CD4-positive, alpha-beta T cell treated with Interleukin-6 for 4 hours (primary cell): ENCODE measurements at regions not wholly inside any gene's neighbourhood (a gene's known extent, or its start where the extent isn't known, plus 50 kb on each side); places are given as distances from the start of the nearest gene placed in this dataset.
"Not testable (repeated sequence)": the region's sequence is repeated elsewhere in the genome, so short reads cannot be mapped to it uniquely, and the experiment has no call there.

Source experiments
- DNase-seq: peaks from one replicate; pipeline ENCODE4 v3.0.0-alpha.2; 2020; ENCODE audit warnings: mixed read lengths

DNA sequence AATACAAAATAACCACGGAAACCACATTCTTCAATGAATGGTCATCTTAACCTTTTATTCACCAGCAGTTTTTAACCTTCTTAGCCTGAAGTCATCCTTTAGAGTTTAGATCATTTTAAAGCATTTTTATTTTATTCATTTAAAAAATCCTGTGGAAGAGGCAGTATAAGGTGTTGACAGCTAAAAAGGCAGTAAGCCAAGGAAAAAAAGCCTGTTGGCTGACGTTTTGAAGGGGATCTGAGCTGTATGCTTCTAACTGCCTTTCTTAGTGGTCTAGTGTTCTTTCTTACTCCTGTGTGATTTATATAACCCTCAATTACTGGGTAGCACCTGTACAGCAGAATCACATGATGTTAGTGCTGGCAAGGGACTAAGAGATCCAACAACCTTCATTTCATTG, 438.3 kb upstream of the SEL1L start:
- no peak for DNase-seq

DNA sequence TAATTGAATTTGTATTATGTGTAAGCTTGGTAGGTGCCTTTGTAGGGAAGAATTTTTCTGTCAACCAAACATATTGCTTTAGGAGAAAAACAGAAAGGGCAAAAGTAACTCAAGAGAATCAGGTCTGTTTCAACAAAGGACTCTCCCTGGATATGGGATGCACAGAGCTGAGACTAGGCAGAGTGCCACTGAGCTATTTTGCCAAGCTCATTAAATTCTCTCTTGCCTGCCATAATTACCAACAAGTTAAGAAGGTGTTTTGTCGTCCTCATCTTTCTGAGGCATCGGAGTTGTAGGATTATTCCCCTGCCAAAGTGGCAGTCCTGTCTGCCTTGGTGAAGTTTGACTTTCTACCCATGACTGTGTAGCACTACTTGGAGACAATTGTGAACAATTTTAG, 438.9 kb upstream of the SEL1L start:
- no peak for DNase-seq

DNA sequence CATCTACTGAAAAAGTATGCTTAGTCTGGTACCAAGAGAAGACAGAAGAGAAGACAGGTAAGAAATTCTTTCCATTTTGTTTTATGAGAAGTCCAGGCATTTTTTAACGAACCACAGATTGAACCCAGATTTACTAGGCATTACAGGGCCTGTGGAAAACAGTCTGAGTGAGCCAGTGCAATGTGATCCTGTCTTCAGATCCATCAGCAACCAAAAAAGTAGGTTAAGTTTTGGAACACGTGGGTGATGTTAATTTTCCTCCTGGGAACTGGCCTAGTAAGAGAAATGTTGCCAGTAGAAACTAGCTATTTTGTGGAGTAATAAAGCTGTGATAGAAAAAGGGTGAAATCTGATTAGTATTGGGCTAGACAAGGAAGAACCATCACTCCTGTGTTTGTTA, 440.9 kb upstream of the SEL1L start:
- no peak for DNase-seq

DNA sequence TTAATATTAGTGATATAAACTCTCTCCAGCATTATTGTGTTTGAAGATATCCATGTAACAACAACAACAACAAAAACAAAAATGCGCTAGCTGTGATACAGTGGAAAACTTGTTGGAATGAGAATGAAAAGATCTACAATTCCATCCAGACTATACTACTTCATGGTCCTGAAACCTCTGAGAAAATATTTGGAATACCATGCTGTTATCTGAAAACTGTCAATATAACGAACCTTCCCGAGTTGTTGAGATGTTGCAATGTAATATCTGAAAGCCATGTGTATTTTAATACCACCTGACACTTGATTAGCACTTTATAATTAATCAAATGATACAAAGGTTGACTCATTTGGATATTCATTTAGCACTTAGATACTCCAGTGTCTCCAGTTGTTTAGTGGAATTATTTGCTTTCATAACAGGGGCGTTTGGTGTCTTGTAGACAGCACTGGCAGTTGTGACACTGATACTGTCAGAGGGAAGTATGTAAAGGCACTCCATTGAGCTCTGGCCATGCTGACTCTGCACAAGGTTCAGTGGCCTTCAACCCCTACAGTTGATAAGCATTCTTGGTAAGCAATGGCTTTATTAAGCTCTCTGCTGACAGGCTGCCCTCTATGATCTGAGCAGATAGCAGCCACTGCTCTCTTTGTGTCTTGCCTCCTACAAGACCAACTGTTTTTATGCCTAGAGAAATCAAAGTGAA, 447.1 kb upstream of the SEL1L start:
- no peak for DNase-seq

DNA sequence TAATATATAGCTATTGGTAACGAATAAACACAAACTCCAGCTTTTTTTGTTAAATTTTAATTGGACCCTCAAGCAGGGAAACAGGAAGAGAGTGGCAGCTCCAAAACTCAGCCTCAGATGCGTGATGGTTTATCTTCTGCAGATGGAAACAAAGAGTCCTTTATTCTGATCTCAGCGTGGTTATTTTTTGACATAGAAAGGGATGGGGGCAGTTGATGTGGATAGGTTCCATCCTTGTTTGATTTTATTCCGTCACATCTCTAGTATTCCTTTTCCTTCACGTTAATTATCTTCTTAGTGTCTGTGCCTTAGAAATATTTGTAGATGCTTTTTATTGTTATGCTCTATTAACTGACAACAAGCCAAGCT, 447.6 kb upstream of the SEL1L start:
- DNase-seq, result no peak

DNA sequence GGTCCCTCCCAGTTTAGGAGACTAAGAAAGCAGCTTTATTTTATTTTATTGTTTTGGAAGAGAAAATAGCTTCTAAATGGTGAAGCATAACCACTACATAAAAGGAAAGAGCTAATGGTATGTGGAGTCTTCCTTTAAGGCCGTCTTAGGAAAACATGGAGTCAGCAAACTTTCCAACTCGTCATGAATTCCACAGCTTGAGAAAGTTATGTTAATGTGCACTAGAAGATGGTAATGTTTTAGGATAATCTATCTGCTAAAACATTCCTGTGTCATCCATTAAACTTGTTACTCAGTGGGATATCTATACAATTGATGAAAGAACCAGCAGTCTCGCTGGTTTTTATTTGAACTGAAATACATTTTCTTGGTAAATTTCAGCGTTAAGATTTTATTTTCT, 448.4 kb upstream of the SEL1L start:
- DNase-seq, result no peak

DNA sequence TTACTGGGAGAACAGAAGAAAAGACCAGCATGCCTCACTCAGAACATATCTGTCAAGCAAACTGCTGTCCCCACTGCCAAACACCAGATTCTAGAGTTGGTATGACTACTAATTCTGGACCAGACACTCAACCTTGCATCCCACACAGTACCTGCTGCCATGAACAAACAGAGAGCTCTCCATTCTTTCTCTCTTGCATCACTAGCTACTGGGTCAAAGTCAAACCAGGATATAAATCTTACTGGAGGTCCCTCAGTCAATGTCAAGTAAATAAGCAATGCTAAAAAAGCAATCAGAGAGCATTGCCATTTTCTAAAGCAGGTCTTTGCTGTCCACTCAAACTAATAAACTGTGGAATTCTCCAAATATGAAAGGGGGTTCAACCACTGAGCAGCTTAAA, 452.4 kb upstream of the SEL1L start:
- DNase-seq, result no peak

DNA sequence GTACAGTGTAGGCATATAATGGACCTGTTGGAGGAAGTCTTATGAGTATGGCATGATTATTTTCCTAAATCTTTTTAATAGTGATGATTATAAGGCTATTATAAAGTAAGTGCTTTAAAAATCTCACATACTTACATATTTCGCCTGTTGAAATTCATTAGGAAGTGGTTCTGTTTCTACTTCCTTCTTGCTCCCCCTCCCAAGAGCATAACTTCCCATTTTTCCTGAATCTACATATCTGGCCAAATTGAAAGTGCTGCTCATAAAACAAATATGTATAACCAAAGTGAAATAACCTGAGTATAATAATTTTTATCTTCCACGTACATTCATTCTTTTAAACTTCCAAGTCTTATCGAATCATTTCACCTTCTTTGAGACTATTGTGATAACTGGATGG, 455.6 kb upstream of the SEL1L start:
- no peak for DNase-seq

DNA sequence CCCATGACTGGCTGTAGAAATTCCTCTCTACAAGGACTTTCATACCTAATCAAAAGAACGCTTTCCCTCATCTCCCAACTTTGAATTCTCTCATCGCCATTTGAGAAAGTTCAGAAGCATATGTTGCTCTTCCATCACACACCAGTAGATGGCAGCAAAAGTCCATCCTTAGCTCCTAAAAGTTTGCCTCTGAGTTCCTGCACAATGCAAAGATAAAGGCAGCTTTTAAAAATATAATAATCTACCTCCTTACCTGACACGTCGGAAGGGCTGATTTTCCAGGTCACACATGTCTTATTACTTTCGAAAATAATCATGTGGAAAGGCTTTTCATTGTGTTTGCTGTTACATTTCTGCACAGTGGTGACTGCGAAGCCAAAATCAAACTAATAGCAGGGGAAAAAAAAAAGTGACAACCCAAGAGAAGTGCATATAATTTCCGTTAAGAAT, 456.7 kb upstream of the SEL1L start:
- peak; percentile 26 for DNase-seq

DNA sequence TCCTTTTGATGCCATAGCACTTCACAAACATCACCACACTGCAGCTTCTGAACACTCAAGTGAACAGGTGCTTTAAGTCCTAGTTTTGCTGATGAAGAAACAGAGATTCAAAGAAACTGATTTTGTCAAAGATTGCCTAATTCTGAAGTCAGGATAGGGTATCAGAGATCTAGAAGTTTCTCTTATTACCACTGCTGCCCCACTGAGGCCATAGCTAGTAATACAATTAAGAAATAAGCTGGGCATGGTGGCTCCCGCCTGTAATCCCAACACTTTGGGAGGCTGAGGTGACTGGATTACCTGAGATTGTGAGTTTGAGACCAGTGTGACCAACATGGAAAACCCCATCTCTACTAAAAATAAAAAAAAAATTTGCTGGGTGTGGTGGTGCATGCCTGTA, 458.3 kb upstream of the SEL1L start:
- no peak for DNase-seq

DNA sequence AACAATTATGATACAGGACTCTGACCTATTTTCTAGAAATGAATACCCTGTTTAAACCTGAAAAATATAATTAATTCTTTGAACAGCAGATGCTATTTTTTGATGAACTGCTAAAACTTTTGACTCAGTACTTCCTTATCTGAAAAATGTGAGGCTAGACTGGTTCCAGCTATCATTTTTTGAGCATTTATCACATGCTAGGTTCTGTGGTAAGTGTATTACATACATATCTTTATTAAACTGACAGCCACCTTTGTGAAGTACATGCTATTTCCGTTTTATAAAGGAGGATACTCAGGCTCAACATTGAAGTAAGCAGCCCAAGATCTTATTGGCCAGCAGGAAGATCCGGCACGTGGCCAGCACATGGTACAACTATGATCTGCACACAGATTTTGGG, 459.8 kb upstream of the SEL1L start:
- no peak for DNase-seq

DNA sequence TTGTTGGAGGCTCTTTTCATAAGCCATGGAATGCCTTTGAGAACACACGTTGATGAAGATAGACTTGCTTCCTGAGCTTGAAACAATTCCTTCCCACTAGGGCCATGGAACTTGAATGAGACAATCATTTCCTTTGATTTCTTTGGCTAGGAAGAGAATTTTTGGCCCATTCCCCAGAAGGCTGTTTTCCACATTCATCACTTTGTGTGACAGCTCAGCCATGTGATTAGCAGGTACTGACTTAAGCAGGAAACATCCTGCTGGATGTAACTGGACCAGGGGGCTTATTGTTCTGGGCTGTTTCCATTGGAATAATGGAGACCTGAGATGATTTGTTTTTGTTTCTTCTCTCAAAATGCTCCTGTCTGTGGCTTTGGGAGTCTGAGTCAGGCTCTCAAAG, 469.8 kb upstream of the SEL1L start:
- no peak for DNase-seq

DNA sequence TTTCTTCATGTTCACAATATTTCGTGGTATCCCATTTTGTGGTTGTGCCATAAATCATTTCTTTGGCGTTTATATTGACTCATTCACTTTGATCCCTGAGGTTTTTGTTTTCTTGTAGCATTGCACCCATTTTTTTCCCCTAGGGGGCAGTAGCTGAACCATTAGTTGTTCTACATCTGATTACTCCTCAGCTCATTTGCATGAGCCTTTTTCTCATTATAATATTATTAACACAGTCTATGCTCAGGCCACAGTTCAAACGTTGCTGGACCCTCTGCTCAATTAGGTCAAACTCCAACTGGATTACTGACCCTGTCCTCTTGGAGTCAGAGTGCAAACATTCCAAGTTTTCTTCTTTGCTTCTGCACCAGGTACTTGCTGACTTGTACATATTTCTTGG, 475.4 kb upstream of the SEL1L start:
- DNase-seq, result no peak

DNA sequence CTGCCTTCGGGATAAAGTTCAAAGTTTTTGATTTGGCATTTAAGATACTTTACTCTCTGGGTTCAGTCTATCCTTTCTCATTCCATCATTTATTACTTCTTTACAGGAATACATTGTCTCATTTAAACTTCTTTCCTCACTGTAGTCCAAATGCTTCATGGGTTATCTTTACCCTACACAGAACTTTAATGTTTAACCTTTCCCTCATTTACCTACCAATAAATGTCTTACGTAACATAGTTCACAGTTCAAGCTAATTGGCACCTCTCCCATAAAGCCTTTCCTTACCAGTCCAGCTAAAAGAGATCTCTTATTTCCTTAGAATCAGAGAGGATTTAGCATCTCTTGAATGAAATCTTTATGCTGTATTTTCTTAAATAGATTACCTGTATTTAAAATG, 476.3 kb upstream of the SEL1L start:
- DNase-seq, result no peak

DNA sequence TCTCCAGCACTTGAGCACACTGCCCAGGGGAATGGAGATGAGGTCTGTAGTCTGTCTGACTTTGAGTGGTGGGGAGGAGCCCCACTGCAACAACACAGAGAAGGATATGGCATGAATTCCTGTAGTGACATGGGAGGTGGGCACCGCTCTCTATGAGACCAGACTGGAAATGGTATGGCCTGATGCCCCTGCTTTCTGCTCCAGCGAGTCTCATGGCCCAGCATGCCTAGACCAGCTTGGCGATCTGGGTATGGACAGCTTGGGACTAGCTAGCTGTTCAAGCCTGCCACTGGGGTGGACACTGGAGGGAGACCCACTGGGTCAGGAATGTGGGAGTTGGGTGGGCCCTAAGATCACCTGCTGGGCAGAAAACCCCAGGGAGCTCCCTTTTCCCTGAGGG, 477.8 kb upstream of the SEL1L start:
- DNase-seq, result no peak

DNA sequence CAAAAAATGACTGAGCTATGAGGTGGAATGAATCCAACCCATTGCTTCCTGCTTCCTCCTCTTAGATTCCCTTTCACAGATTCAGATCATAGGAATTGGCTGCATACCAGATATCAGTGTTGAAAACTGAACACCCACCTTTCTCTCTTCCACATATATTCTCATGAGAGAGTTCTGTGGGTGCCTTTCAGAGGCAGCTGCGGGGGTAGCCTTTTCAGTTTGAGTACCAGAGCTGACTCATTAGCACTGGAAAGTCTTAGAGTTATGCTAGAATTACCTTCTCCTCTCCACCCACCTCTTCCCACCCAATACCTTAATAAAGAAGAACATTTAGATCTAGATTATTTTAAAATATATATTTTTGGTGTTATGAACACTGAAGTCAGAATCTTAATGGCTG, 495.4 kb upstream of the SEL1L start:
- DNase-seq, result no peak

DNA sequence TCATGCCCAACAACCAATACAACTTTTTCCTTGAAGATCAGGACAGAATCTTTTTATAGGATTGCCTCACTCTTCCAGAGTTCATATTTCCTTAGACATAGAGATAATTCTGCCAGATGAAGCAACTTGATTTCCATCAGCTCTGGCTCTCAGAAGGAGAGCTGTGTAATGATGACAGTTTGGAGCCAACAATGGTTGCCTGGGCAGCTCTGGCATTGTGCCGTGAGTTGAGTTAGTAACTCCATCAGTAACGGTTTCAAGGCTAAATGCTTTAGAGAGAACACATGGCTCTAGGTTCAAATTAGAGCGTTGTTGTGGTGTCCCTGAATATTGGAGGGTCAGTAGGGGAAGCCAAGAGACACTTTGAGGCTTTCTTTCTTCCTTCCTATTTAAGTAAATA, 501.7 kb upstream of the SEL1L start:
- no peak for DNase-seq

DNA sequence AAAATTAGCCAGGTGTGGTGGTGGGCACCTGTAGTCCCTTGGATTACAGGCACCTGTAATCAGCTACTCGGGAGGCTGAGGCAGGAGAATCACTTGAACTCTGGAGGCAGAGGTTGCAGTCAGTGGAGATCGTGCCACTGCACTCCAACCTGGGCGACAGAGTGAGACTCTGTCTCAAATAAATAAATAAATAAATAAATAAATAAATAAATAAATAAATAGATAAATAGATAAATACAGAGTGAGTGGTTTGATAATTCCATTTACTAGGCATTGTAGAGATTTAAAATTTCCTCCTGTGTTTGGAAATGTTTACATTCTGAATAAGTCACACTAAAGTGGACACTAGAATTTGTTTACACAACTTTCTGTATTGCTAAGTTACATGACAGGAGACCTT, 504.4 kb upstream of the SEL1L start:
- not testable (repeated sequence) for DNase-seq

DNA sequence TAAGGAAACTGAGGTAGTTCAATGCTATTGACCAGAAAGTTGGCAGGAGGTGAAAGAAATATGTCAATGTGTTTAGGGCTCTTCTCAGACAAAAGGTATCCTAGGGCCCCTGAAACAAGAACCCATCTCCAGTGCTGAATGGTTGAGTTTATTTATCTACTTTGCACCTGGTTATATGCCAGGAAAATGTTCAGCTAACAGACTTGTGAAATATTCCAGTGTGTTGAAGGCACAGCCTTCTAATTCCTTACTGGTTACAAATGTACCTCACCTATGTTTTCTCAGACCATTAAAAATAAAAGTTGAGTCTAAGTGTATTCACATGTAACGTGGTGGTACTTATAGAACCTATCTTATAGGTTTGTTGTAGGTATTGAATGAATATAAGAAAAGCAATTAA, 511.7 kb upstream of the SEL1L start:
- DNase-seq, result no peak

DNA sequence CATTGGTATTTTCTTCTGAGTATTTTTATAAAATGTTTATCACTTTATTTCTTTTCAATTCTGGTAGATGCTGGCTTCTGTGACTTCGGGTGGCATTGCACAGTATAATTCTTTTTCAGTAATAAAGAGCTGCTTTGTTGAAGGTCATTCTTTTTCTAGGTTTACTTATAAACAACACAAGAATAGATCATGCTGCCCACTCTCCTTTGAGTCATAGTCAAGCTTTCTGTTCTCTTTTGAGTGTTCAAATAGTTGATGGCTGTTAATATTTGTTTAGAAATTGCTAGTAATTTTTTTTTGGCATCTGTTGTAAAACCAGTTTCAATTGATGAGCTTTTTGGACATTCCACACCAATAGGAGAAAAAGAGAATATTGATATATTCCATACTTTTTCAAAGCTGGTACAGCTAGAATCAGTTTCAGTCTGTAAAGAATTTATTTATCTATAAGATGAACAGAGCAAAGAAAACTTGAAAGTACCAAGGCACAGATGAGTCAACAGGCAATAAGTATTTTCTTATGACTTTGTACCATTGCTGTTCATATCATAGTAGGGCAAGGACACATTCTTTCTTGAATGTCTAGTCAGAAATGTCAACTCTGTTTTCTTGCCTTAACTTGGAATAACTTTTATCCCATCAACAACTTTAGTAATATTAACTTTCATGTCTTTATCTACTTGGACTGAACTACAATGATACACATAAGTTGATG, 513.0 kb upstream of the SEL1L start:
- DNase-seq, result no peak

DNA sequence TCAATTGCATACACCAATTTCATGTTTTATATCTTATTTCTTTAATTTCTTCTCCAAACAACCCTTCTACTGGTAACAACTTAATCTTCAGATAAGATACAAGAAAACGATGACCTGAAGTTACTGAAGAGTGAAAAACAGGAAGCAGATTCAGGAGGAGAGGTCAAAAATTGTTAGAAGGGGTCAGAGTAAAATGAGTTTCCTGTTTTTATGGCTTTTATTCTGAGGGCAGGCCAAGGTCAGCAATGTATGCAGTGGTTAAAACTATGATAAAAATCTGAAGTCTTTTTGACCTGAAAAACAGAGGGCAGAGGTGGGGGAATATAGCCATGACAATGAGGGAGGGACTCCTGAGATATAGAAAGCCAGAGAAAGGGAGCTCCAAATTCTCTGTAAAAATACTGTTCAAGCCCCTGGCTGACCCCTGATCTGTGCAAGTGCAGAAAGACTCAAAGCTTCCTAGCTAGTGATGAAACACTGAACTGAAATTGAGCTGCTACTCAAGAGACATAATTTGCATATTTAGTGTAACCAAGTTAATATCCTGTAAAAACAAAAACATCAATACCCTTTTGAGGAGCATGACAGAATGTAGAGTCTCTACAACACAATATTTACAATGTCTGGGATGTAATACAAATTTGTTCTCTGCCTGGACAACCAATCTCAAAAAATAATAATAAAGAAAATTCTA, 514.3 kb upstream of the SEL1L start:
- DNase-seq, result no peak

DNA sequence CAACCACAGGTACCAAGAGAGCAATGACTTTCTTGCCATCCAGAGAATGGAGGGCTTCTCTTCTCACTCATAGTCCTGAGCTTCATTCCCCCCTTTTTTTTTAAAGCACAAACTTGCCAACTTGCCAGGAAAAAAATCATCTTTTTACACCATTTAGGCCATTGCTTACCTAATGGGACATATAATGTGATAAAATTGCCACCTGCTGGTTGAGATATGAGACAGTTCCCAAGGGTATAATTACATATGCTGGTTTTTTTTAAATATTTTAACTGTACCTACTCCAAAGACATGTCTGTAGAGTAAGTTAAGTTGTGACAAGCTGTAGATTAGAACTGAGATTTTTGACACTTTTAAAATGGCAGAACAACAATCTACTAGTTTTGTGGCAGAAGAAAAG, 519.1 kb upstream of the SEL1L start:
- DNase-seq, result no peak

DNA sequence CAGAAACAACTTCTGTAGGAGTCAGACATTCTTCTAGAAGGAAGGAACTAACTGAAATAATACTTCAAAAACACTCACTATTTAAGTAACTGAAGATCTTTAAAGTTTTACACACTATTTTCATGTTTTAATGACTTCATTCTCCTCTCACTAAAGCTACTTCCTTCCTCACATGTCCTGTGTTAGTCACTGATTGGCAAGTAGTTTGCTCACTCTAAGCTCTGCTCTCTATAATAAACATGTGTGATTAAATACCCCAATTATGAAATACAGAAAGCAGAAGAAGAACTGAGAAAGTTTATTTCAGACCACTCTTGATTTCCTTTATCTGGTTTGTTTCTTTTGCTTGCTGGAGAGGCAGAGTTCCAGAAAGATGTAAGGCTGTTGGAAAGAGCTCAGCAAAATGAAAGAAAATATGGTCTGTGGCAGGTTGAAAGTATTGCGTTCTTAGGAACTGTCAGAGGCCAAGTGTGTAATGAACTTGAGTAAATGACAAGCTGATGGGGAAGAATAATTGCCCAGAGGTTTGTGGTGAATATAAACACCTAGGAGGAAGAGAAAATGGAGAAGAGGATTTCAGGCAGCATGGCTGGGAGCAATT, 522.0 kb upstream of the SEL1L start:
- no peak for DNase-seq

DNA sequence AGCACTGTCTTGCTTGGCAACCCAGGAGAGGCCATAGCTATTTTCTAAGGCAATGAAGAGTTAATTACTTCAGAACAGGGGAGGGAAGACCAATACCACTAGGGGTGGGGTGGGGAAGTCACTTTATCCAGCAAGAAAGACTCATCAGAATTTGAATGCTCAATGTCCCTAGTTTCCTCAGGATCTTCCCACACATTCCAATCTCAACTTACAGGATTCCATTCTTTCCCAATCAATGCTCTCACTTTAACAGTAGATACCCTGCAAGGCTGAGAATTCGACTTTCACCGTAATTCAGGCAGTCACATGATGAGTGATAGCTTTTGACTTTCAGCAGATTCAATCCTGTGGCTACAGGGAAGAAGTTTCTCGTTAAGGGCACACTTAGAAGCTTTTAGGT, 526.6 kb upstream of the SEL1L start:
- DNase-seq, result no peak
